ENCODE measurements at regions not wholly inside any gene's neighbourhood (a gene's known extent, or its start where the extent isn't known, plus 50 kb on each side); places are given as distances from the start of the nearest gene placed in this dataset.

GRCh38 chr17:27976331-27976730 lies 66.1 kb upstream of the NLK start:
- no peaks in the 10 kb centered on the region for H3K4me1 ChIP-seq
- no peaks in the 10 kb centered on the region for H3K36me3 ChIP-seq
- H3K27me3 ChIP-seq = no peaks in the 10 kb centered on the region
- no peaks in the 10 kb centered on the region for H3K9me3 ChIP-seq
- DNase-seq = no peak
- TF ChIP-seq CTCF (IDR thresholded peaks at IDR 0.05; ENCODE audit: low read depth, low read length) = no peak
- H3K4me3 ChIP-seq (ENCODE audit: low read depth, low read length) = no peak overlapping the region

- H3K4me3 ChIP-seq (ENCODE audit: low read depth, low read length) = no peak overlapping the region
- no peaks in the 10 kb centered on the region for H3K36me3 ChIP-seq
- DNase-seq = no peak
- no peak for TF ChIP-seq CTCF (IDR thresholded peaks at IDR 0.05; ENCODE audit: low read depth, low read length)
- no peaks in the 10 kb centered on the region for H3K9me3 ChIP-seq
- H3K4me1 ChIP-seq = no peaks in the 10 kb centered on the region
- no peaks in the 10 kb centered on the region for H3K27me3 ChIP-seq
Measured at GRCh38 chr17:27977751-27978688, 64.5 kb upstream of the NLK start.

- no peaks in the 10 kb centered on the region for H3K9me3 ChIP-seq
- no peak for TF ChIP-seq CTCF (IDR thresholded peaks at IDR 0.05; ENCODE audit: low read depth, low read length)
Measured at GRCh38 chr17:27978689-27979175, 63.7 kb upstream of the NLK start.

GRCh38 chr17:27980043-27980442 lies 62.4 kb upstream of the NLK start:
- no peaks in the 10 kb centered on the region for H3K9me3 ChIP-seq
- H3K4me1 ChIP-seq = no peaks in the 10 kb centered on the region
- no peak for TF ChIP-seq CTCF (IDR thresholded peaks at IDR 0.05; ENCODE audit: low read depth, low read length)
- DNase-seq = no peak
- H3K36me3 ChIP-seq = no peaks in the 10 kb centered on the region
- no peaks in the 10 kb centered on the region for H3K27me3 ChIP-seq
- no peak overlapping the region for H3K4me3 ChIP-seq (ENCODE audit: low read depth, low read length)

More at GRCh38 chr17:27978689-27979175, 63.7 kb upstream of the NLK start:
- H3K4me3 ChIP-seq (ENCODE audit: low read depth, low read length) = no peak overlapping the region
- no peaks in the 10 kb centered on the region for H3K36me3 ChIP-seq
- H3K4me1 ChIP-seq = no peaks in the 10 kb centered on the region
- H3K27me3 ChIP-seq = no peaks in the 10 kb centered on the region
- DNase-seq = no peak

- DNase-seq = no peak
- Histone ChIP-seq H3K36me3 (no peaks in the 10 kb centered on the region), H3K9me3 (no peaks in the 10 kb centered on the region), H3K4me1 (no peaks in the 10 kb centered on the region), H3K4me3 (ENCODE audit: low read depth, low read length) (no peak overlapping the region), H3K27me3 (no peaks in the 10 kb centered on the region)
- TF ChIP-seq CTCF (IDR thresholded peaks at IDR 0.05; ENCODE audit: low read depth, low read length) = no peak
Measured at GRCh38 chr17:27981978-27982377, 60.5 kb upstream of the NLK start.

- Histone ChIP-seq H3K4me3 (ENCODE audit: low read depth, low read length) (no peak overlapping the region), H3K4me1 (no peaks in the 10 kb centered on the region), H3K36me3 (no peaks in the 10 kb centered on the region), H3K9me3 (no peaks in the 10 kb centered on the region), H3K27me3 (no peaks in the 10 kb centered on the region)
- no peak for DNase-seq
- TF ChIP-seq CTCF (IDR thresholded peaks at IDR 0.05; ENCODE audit: low read depth, low read length) = no peak
Measured at GRCh38 chr17:27982688-27983087, 59.8 kb upstream of the NLK start.
